ENCODE measurements at regions not wholly inside any gene's neighbourhood (a gene's known extent, or its start where the extent isn't known, plus 50 kb on each side); places are given as distances from the start of the nearest gene placed in this dataset.

GRCh38 chr9:89943728-89944127, 338.9 kb downstream of the GADD45G start:
- Histone ChIP-seq H3K36me3 (replicated peaks in 1 of 2; ENCODE audit: control insufficient read depth in 2 of 2, insufficient read depth in 2 of 2, low read length in 2 of 2) (no peaks in the 10 kb centered on the region), H2BK12ac (ENCODE audit: low read length) (no peak overlapping the region), H3K4me1 (ENCODE audit: control insufficient read depth in 2 of 2, insufficient read depth in 1 of 2, low read depth in 1 of 2, low read length in 2 of 2) (no peaks in the 10 kb centered on the region), H3K9ac (ENCODE audit: low read depth, low read length, poor library complexity) (no peak overlapping the region), H3K14ac (ENCODE audit: low read length) (no peak overlapping the region), H2BK120ac (ENCODE audit: low read depth, low read length) (no peak overlapping the region), H3K4me3 (ENCODE audit: low read length in 2 of 2) (no peak overlapping the region), H2BK5ac (ENCODE audit: low read length) (no peak overlapping the region), H3K18ac (ENCODE audit: low read length) (no peak overlapping the region), H3K4me2 (ENCODE audit: insufficient read depth, low read length, poor library complexity, severe bottlenecking) (no peak overlapping the region), H2BK15ac (ENCODE audit: low read length) (no peak overlapping the region), H2AFZ (ENCODE audit: low read length) (no peak overlapping the region), H3K27ac (replicated peaks; ENCODE audit: low read length) (no peak overlapping the region), H4K91ac (ENCODE audit: low read depth, low read length, poor library complexity) (no peak overlapping the region), H4K8ac (ENCODE audit: low read depth, low read length) (no peak overlapping the region), H3K79me1 (ENCODE audit: low read depth, low read length) (no peaks in the 10 kb centered on the region), H3K4ac (ENCODE audit: low read length) (no peak overlapping the region), H3K9me3 (replicated peaks in 1 of 2; ENCODE audit: control insufficient read depth in 2 of 2, insufficient read depth in 1 of 2, low read depth in 1 of 2, low read length in 2 of 2) (no peaks in the 10 kb centered on the region), H3K23ac (ENCODE audit: low read depth, low read length, poor library complexity) (no peak overlapping the region), H3K27me3 (ENCODE audit: control insufficient read depth in 3 of 3, insufficient read depth in 3 of 3, low read depth in 1 of 3, low read length in 3 of 3) (peaks cover 0 to 5% (median 0%) of the 10 kb centered on the region in 3 experiments), H2AK5ac (ENCODE audit: low read depth, low read length) (no peak overlapping the region)
- WGBS, 2 donors (ENCODE audit: extremely low coverage in 2 of 2, insufficient read length in 2 of 2, insufficient replicate concordance in 1 of 2) = no CpG with 5 or more reads among the region's 3 CpGs
- DNase-seq (ENCODE audit: low spot score) = no peak

DNA sequence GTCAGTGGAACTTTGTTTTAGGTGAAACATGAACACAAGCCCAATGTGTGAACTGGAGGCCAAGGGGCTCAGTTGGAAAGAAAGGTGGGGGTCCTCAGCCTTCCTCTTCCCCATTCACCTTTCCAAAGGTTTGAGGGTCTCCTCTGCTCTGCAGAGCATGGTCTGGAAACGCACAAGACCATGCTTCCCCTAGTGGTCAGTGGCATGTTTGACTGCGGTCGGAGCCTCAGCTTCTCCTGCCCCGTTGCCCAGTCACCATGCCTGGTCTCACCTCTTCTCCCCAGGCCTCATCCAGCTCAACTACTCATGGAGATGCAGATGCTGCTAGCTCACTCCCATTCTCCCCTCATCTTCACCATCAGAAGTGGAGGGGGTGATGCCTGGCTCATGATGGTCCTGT, 340.3 kb downstream of the GADD45G start:
- no peak overlapping the region for H2BK120ac ChIP-seq (ENCODE audit: low read depth, low read length)

GRCh38 chr9:89946741-89947140, 341.9 kb downstream of the GADD45G start:
- no peak overlapping the region for H2BK15ac ChIP-seq (ENCODE audit: low read length)
- H3K9me3 ChIP-seq (replicated peaks in 1 of 2; ENCODE audit: control insufficient read depth in 2 of 2, insufficient read depth in 1 of 2, low read depth in 1 of 2, low read length in 2 of 2) = no peaks in the 10 kb centered on the region
- no peak overlapping the region for H3K4ac ChIP-seq (ENCODE audit: low read length)
- H3K4me3 ChIP-seq (ENCODE audit: low read length in 2 of 2) = no peak overlapping the region
- H3K4me2 ChIP-seq (ENCODE audit: insufficient read depth, low read length, poor library complexity, severe bottlenecking) = no peak overlapping the region
- H2AFZ ChIP-seq (ENCODE audit: low read length) = no peak overlapping the region
- H3K36me3 ChIP-seq (replicated peaks in 1 of 2; ENCODE audit: control insufficient read depth in 2 of 2, insufficient read depth in 2 of 2, low read length in 2 of 2) = no peaks in the 10 kb centered on the region
- no peak overlapping the region for H4K8ac ChIP-seq (ENCODE audit: low read depth, low read length)
- peaks cover 0 to 2% of the 10 kb centered on the region in 2 donors for H3K4me1 ChIP-seq (ENCODE audit: control insufficient read depth in 2 of 2, insufficient read depth in 1 of 2, low read depth in 1 of 2, low read length in 2 of 2)
- no peak for DNase-seq (ENCODE audit: low spot score)
- no peaks in the 10 kb centered on the region for H3K27me3 ChIP-seq (ENCODE audit: control insufficient read depth in 3 of 3, insufficient read depth in 3 of 3, low read depth in 1 of 3, low read length in 3 of 3)
- H3K18ac ChIP-seq (ENCODE audit: low read length) = no peak overlapping the region
- no peak overlapping the region for H3K27ac ChIP-seq (replicated peaks; ENCODE audit: low read length)
- no peak overlapping the region for H2BK5ac ChIP-seq (ENCODE audit: low read length)
- no CpG with 5 or more reads among the region's 3 CpGs for WGBS, 2 donors (ENCODE audit: extremely low coverage in 2 of 2, insufficient read length in 2 of 2, insufficient replicate concordance in 1 of 2)
- H2AK5ac ChIP-seq (ENCODE audit: low read depth, low read length) = no peak overlapping the region
- H3K79me1 ChIP-seq (ENCODE audit: low read depth, low read length) = no peaks in the 10 kb centered on the region
- H3K9ac ChIP-seq (ENCODE audit: low read depth, low read length, poor library complexity) = no peak overlapping the region
- no peak overlapping the region for H3K14ac ChIP-seq (ENCODE audit: low read length)
- no peak overlapping the region for H2BK120ac ChIP-seq (ENCODE audit: low read depth, low read length)
- H4K91ac ChIP-seq (ENCODE audit: low read depth, low read length, poor library complexity) = no peak overlapping the region
- H3K23ac ChIP-seq (ENCODE audit: low read depth, low read length, poor library complexity) = no peak overlapping the region
- H2BK12ac ChIP-seq (ENCODE audit: low read length) = no peak overlapping the region

More for the DNA sequence above, 340.3 kb downstream of the GADD45G start:
- H3K4me3 ChIP-seq (ENCODE audit: low read length in 2 of 2) = no peak overlapping the region
- H2AFZ ChIP-seq (ENCODE audit: low read length) = no peak overlapping the region
- no peak overlapping the region for H3K23ac ChIP-seq (ENCODE audit: low read depth, low read length, poor library complexity)
- no peak overlapping the region for H4K91ac ChIP-seq (ENCODE audit: low read depth, low read length, poor library complexity)
- H3K9me3 ChIP-seq (replicated peaks in 1 of 2; ENCODE audit: control insufficient read depth in 2 of 2, insufficient read depth in 1 of 2, low read depth in 1 of 2, low read length in 2 of 2) = no peaks in the 10 kb centered on the region
- peaks cover 0 to 2% of the 10 kb centered on the region in 2 donors for H3K4me1 ChIP-seq (ENCODE audit: control insufficient read depth in 2 of 2, insufficient read depth in 1 of 2, low read depth in 1 of 2, low read length in 2 of 2)
- H3K27me3 ChIP-seq (ENCODE audit: control insufficient read depth in 3 of 3, insufficient read depth in 3 of 3, low read depth in 1 of 3, low read length in 3 of 3) = no peaks in the 10 kb centered on the region
- WGBS, 2 donors (ENCODE audit: extremely low coverage in 2 of 2, insufficient read length in 2 of 2, insufficient replicate concordance in 1 of 2) = no CpG with 5 or more reads among the region's 4 CpGs
- H3K27ac ChIP-seq (replicated peaks; ENCODE audit: low read length) = no peak overlapping the region
- H2AK5ac ChIP-seq (ENCODE audit: low read depth, low read length) = no peak overlapping the region
- H3K4ac ChIP-seq (ENCODE audit: low read length) = no peak overlapping the region
- no peak overlapping the region for H2BK5ac ChIP-seq (ENCODE audit: low read length)
- H3K4me2 ChIP-seq (ENCODE audit: insufficient read depth, low read length, poor library complexity, severe bottlenecking) = no peak overlapping the region
- H2BK15ac ChIP-seq (ENCODE audit: low read length) = no peak overlapping the region
- H4K8ac ChIP-seq (ENCODE audit: low read depth, low read length) = no peak overlapping the region
- no peak overlapping the region for H2BK12ac ChIP-seq (ENCODE audit: low read length)
- H3K9ac ChIP-seq (ENCODE audit: low read depth, low read length, poor library complexity) = no peak overlapping the region
- no peak for DNase-seq (ENCODE audit: low spot score)
- H3K79me1 ChIP-seq (ENCODE audit: low read depth, low read length) = no peaks in the 10 kb centered on the region
- H3K18ac ChIP-seq (ENCODE audit: low read length) = peak overlapping the region; percentile 5
- no peak overlapping the region for H3K14ac ChIP-seq (ENCODE audit: low read length)
- no peaks in the 10 kb centered on the region for H3K36me3 ChIP-seq (replicated peaks in 1 of 2; ENCODE audit: control insufficient read depth in 2 of 2, insufficient read depth in 2 of 2, low read length in 2 of 2)

- H3K23ac ChIP-seq (ENCODE audit: low read depth, low read length, poor library complexity) = no peak overlapping the region
- H3K27ac ChIP-seq (replicated peaks; ENCODE audit: low read length) = no peak overlapping the region
- H3K79me1 ChIP-seq (ENCODE audit: low read depth, low read length) = no peaks in the 10 kb centered on the region
- no peak overlapping the region for H4K8ac ChIP-seq (ENCODE audit: low read depth, low read length)
- no peak overlapping the region for H2BK120ac ChIP-seq (ENCODE audit: low read depth, low read length)
- no peak overlapping the region for H3K4me3 ChIP-seq (ENCODE audit: low read length in 2 of 2)
- no peak overlapping the region for H2BK5ac ChIP-seq (ENCODE audit: low read length)
- no peak overlapping the region for H3K4me2 ChIP-seq (ENCODE audit: insufficient read depth, low read length, poor library complexity, severe bottlenecking)
- no peak overlapping the region for H3K9ac ChIP-seq (ENCODE audit: low read depth, low read length, poor library complexity)
- H3K4ac ChIP-seq (ENCODE audit: low read length) = no peak overlapping the region
- H4K91ac ChIP-seq (ENCODE audit: low read depth, low read length, poor library complexity) = no peak overlapping the region
- no peaks in the 10 kb centered on the region for H3K27me3 ChIP-seq (ENCODE audit: control insufficient read depth in 3 of 3, insufficient read depth in 3 of 3, low read depth in 1 of 3, low read length in 3 of 3)
- no peaks in the 10 kb centered on the region for H3K36me3 ChIP-seq (replicated peaks in 1 of 2; ENCODE audit: control insufficient read depth in 2 of 2, insufficient read depth in 2 of 2, low read length in 2 of 2)
- peaks cover 0 to 2% of the 10 kb centered on the region in 2 donors for H3K4me1 ChIP-seq (ENCODE audit: control insufficient read depth in 2 of 2, insufficient read depth in 1 of 2, low read depth in 1 of 2, low read length in 2 of 2)
- no peak for DNase-seq (ENCODE audit: low spot score)
- no peak overlapping the region for H2AK5ac ChIP-seq (ENCODE audit: low read depth, low read length)
- H2AFZ ChIP-seq (ENCODE audit: low read length) = no peak overlapping the region
- H3K9me3 ChIP-seq (replicated peaks in 1 of 2; ENCODE audit: control insufficient read depth in 2 of 2, insufficient read depth in 1 of 2, low read depth in 1 of 2, low read length in 2 of 2) = no peaks in the 10 kb centered on the region
- H3K14ac ChIP-seq (ENCODE audit: low read length) = no peak overlapping the region
- H3K18ac ChIP-seq (ENCODE audit: low read length) = peak overlapping the region; percentile 76
- no peak overlapping the region for H2BK12ac ChIP-seq (ENCODE audit: low read length)
- no CpG with 5 or more reads among the region's 4 CpGs for WGBS, 2 donors (ENCODE audit: extremely low coverage in 2 of 2, insufficient read length in 2 of 2, insufficient replicate concordance in 1 of 2)
- H2BK15ac ChIP-seq (ENCODE audit: low read length) = no peak overlapping the region
Observed at GRCh38 chr9:89949111-89949510, 344.3 kb downstream of the GADD45G start.

Measured in neuronal stem cell (in vitro differentiated cells).